ENCODE measurements at regions not wholly inside any gene's neighbourhood (a gene's known extent, or its start where the extent isn't known, plus 50 kb on each side); places are given as distances from the start of the nearest gene placed in this dataset.
"Not testable (repeated sequence)": the region's sequence is repeated elsewhere in the genome, so short reads cannot be mapped to it uniquely, and the experiment has no call there.

DNA sequence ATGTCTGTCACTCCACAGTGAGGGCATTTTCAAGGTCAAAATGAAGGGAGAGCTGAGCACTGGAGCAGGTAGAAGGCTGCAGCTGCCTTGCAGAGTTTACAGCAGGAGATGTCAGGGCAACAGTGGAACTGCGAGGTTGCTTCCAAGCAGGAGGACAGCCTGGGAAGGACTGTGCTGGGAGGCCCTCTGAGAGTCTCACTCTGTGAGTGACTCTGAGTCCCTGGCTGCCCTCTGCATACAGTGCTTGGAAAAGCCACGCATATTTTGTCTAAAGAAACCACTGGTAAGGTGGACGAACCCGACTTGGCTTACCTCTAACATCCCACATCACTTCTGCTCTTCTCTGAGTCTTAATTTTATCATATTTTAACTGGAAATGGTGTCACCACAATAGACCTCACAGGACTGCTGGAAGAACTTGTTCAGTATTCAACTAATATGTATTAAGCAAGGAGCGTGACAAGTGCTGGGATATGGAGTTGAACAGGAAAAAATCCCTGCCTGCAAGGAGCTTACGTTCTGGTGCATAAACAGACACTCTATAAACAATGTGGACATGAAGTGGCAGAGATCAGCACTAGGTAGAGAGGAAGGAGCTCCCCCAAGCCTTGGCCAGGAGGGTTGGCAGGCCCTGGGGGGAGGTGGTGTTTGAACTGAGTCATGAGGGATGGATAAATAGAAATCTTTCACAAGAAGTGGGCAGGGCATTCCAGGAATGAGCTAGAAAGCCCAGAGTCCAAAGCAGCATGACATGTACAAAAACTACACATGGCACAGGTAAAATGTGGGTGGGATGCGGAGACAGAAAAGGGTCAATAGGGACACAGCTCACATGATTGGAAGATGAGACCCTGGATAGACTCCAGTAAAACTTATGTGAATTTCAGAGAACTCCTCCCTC, 64.0 kb upstream of the FOXE1 start:
- WGBS, 3 donors: 72 to 82% (median 77%) methylated on average over 7 of the region's 7 CpGs
- H3K9me3 ChIP-seq: no peaks in the 10 kb centered on the region
- TF ChIP-seq EP300 (IDR thresholded peaks at IDR 0.05) (no peak), POLR2A (IDR thresholded peaks at IDR 0.05) (no peak)
- no peak overlapping the region for H3K4me3 ChIP-seq
- no peak overlapping the region for H3K27ac ChIP-seq
- intact Hi-C loops (cut with DNase I): no loop called here
- no peak for DNase-seq
- H3K4me1 ChIP-seq (ENCODE audit: insufficient read depth): no peaks in the 10 kb centered on the region
- H3K36me3 ChIP-seq: no peaks in the 10 kb centered on the region
- no peaks in the 10 kb centered on the region for H3K27me3 ChIP-seq

DNA sequence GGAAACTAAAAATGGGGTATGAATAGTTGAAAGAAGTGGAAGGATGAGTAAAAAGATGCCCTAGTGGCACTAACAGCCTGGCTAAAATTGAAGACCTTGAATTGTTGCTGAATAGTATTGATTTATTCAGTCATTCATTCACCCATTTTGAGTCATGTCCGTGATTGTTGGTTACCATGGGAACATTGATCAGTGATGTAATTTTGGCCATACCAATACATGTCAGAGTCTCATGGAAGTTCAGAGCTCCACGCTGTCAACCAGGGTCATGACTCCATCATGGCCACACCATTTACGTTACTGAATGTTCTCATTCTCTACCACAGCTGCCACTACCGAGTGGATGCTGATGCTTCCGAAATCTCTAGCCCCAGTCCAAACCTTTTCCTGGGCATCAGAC, 62.5 kb upstream of the FOXE1 start:
- no peak for DNase-seq
- Histone ChIP-seq H3K4me1 (ENCODE audit: insufficient read depth) (no peaks in the 10 kb centered on the region), H3K9me3 (no peaks in the 10 kb centered on the region), H3K36me3 (no peaks in the 10 kb centered on the region), H3K4me3 (no peak overlapping the region), H3K27ac (no peak overlapping the region), H3K27me3 (no peaks in the 10 kb centered on the region)
- whole genome bisulfite sequencing, 3 donors: 75 to 86% (median 81%) methylated on average over 5 of the region's 5 CpGs
- TF ChIP-seq, protein P1, sequence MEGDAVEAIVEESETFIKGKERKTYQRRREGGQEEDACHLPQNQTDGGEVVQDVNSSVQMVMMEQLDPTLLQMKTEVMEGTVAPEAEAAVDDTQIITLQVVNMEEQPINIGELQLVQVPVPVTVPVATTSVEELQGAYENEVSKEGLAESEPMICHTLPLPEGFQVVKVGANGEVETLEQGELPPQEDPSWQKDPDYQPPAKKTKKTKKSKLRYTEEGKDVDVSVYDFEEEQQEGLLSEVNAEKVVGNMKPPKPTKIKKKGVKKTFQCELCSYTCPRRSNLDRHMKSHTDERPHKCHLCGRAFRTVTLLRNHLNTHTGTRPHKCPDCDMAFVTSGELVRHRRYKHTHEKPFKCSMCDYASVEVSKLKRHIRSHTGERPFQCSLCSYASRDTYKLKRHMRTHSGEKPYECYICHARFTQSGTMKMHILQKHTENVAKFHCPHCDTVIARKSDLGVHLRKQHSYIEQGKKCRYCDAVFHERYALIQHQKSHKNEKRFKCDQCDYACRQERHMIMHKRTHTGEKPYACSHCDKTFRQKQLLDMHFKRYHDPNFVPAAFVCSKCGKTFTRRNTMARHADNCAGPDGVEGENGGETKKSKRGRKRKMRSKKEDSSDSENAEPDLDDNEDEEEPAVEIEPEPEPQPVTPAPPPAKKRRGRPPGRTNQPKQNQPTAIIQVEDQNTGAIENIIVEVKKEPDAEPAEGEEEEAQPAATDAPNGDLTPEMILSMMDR (IDR thresholded peaks at IDR 0.05): no peak
- TF ChIP-seq EP300 (IDR thresholded peaks at IDR 0.05): no peak
- no peak for TF ChIP-seq POLR2A (IDR thresholded peaks at IDR 0.05)
- intact Hi-C loops (cut with DNase I): no loop called here

DNA sequence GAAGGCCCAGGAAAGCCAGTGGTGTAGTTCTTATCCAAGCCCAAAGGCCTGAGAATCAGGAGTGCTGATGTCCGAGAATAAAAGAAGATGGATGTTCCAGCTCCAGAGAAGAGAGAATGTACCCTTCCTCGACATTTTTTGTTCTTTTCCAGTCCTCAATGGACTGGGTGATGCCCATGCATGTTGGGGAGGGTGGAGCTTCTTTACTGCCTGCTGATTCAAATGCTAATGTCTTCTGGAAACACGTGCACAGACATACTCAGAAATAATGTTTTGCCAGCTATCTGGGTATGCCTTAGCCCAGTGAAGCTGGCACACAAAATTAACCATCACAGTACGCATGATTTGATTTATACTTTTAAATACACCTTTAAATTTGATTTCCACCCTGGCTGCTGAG, 61.5 kb upstream of the FOXE1 start:
- no peaks in the 10 kb centered on the region for H3K9me3 ChIP-seq
- H3K27ac ChIP-seq: no peak overlapping the region
- no peak overlapping the region for H3K4me3 ChIP-seq
- DNase-seq: no peak
- H3K4me1 ChIP-seq (ENCODE audit: insufficient read depth): no peaks in the 10 kb centered on the region
- no peaks in the 10 kb centered on the region for H3K27me3 ChIP-seq
- no peaks in the 10 kb centered on the region for H3K36me3 ChIP-seq
- intact Hi-C loops (cut with DNase I): no loop called here
- TF ChIP-seq EP300 (IDR thresholded peaks at IDR 0.05) (no peak), POLR2A (IDR thresholded peaks at IDR 0.05) (no peak)
- TF ChIP-seq, protein P1 (IDR thresholded peaks at IDR 0.05): no peak
- WGBS, 3 donors: 53 to 54% (median 53%) methylated on average over 4 of the region's 4 CpGs

DNA sequence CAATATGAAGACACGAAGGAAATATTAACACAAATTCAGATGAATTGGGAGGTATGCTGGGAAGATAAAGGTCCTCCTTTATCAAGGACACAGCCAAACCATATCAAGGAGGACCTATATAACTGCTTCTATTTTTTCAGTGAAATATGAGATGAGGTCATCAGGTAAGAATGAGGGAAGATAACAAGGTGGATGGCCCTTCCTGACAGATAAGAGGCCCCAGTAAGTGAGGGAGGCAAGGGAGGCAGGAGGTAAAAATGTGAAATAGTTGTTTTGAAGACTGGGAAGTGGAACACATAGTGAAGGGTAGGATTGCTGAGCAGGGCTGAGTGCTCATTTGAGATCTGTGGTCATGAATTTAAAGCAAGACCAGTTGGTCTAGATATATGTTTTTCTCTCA, 60.0 kb upstream of the FOXE1 start:
- Histone ChIP-seq H3K27me3 (no peaks in the 10 kb centered on the region), H3K9me3 (no peaks in the 10 kb centered on the region), H3K4me1 (ENCODE audit: insufficient read depth) (no peaks in the 10 kb centered on the region), H3K27ac (no peak overlapping the region), H3K4me3 (no peak overlapping the region), H3K36me3 (no peaks in the 10 kb centered on the region)
- WGBS, 3 donors: 32 to 54% (median 39%) methylated on average over 1 of the region's 1 CpG
- TF ChIP-seq POLR2A (IDR thresholded peaks at IDR 0.05): no peak
- no peak for TF ChIP-seq EP300 (IDR thresholded peaks at IDR 0.05)
- TF ChIP-seq, protein P1 (IDR thresholded peaks at IDR 0.05): no peak
- DNase-seq: no peak
- intact Hi-C loops (cut with DNase I): no loop called here

DNA sequence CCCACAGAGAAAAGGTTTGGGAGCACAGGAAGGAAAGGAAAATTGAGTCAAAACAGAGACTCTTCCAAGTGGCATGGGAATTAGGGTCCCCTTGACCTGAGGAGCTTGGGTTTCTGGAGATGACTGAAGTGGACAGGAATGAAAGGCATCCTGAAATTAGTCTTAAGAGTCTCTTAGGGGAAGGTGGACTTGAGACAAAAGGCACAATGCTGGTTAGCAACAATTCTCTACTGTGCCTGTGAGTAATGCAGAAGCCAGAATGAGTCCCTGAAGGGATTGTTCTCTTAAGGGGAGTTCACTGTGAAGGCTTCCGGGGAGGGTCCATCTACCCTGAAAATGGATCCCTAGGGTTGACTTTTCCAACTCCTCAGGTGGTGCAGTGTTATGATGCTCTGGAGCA, 58.4 kb upstream of the FOXE1 start:
- no peak for DNase-seq
- TF ChIP-seq, protein P1 (IDR thresholded peaks at IDR 0.05): no peak
- no peak for TF ChIP-seq EP300 (IDR thresholded peaks at IDR 0.05)
- TF ChIP-seq POLR2A (IDR thresholded peaks at IDR 0.05): no peak
- Histone ChIP-seq H3K36me3 (no peaks in the 10 kb centered on the region), H3K4me1 (ENCODE audit: insufficient read depth) (no peaks in the 10 kb centered on the region), H3K9me3 (no peaks in the 10 kb centered on the region), H3K4me3 (no peak overlapping the region), H3K27ac (no peak overlapping the region), H3K27me3 (no peaks in the 10 kb centered on the region)
- intact Hi-C loops (cut with DNase I): no loop called here
- WGBS, 3 donors: 88 to 100% (median 90%) methylated on average over 1 of the region's 1 CpG

DNA sequence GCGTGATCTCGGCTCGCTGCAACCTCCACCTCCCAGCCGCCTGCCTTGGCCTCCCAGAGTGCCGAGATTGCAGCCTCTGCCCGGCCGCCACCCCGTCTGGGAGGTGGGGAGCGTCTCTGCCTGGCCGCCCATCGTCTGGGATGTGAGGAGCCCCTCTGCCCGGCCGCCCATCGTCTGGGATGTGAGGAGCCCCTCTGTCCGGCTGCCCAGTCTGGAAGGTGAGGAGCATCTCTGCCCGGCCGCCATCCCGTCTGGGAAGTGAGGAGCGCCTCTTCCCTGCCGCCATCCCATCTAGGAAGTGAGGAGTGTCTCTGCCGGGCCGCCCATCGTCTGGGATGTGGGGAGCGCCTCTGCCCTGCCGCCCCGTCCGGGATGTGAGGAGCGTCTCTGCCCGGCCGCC, 56.9 kb upstream of the FOXE1 start:
- WGBS, 3 donors: 91 to 96% (median 92%) methylated on average over 17 to 26 of the region's 30 CpGs

More for the DNA sequence above, 56.9 kb upstream of the FOXE1 start:
- H3K9me3 ChIP-seq; DNase-seq; H3K4me1 ChIP-seq (ENCODE audit: insufficient read depth); intact Hi-C loops (cut with DNase I); H3K27me3 ChIP-seq; H3K27ac ChIP-seq; H3K36me3 ChIP-seq; H3K4me3 ChIP-seq: not testable (repeated sequence)
